GM18499 (cell line): ENCODE measurements at regions not wholly inside any gene's neighbourhood (a gene's known extent, or its start where the extent isn't known, plus 50 kb on each side); places are given as distances from the start of the nearest gene placed in this dataset.
A peak's percentile ranks its signal among the peaks of the same experiment; 100 is the strongest.

ENCODE experiments used
- ATAC-seq: cut with Tn5 transposase; IDR thresholded peaks from one replicate; pipeline ENCODE4 v1.9.1; 2021; ENCODE audit warnings: moderate number of reproducible peaks; ENCODE audit not compliant: insufficient read depth, unreplicated experiment

DNA sequence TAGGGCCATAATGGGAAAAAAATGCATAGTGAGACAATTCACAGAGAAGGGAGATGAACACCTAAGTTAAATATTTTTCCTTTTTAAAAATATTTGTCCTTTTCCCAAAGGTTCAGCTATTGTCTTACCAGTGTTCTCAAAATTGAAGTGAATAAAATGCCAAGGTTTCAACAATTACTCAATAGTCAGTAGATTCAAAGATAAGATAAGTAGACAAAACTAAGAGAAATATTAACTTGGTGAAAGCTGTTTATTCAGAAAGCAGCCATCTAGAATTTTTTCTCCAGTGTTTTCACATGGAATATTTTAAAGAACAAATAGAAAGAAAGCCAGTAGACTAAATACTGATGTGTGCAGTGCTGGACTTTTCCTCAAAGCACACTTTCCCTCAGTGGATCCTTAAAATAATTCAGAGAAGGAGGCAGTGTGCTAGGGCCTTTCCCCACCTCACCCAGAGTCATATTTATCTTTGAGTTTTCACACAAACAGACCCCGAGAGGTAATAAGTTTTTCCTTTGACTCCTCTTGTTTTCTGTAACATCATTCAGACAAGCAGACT is 144.5 kb upstream of the PLEKHG7 start:
- ATAC-seq = no peak

DNA sequence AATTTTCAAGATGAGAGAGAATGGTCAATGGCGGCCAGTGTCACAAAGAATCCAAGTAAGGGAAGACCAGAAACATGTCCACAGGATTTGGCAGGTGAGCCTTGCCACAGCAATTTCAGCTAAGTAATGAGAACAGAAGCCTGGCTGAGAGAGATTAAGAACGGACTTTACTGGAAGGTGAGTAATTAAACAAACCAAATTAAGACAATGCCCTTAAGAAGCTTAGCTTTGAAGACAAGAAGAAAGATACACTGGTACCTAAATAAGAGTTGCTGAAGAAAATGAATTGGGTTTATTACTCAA is 145.4 kb upstream of the PLEKHG7 start:
- ATAC-seq = no peak

DNA sequence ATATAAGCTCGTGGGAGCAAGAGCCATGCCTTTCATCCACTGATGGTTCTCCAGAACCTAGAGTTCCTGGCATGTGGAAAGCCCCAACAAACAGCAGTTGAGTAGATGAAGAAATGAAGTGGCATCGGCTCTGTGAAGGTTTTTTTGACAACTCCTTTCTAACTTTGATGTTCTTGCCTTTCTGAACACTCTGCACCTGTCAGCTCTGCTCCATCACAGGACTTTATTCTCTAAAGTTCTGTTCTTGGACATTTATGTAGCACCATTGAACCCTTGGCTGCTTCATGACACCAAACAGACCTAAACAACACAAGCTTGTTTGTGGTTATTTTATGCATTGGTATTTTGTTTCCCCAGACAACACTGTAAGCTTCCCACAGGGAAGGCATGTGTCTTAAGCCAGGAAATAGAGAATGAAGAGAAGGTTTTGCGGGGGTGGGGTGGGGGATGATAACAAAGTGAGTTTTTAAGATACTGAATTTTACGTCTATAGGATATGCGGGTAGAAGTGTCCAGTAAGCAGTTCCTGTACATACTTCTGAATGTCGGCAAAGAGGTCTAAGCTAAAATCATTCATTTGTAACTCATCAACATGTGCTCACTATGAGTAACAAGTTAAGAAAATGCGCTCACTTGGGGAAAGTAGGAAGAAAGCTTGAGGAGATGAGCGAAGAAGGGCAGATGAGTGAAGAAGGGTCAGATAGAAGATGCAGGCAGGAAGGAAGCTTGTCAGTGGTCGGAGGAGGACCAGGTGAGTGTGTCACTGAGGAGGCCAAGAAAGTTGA is 146.0 kb upstream of the PLEKHG7 start:
- ATAC-seq = no peak

DNA sequence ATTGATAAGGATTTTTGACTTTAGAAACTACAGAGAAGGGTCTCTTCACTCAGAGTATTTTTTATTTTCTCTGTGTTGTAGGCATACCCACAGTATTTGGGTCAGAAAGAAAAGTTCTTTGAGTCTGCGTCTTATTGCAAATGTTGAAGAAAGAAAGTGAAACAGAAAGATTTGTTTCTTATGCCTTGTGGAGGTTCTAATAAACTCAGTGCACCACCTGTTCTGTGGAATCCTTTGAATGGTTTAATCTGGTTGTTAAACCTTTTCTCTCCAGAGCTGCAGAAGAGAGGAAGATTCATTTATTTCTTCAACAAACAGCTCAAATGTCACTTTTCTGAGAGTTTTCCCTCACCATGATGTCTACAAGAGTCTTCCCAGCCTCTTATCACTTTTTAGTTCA is 146.6 kb upstream of the PLEKHG7 start:
- no peak for ATAC-seq

DNA sequence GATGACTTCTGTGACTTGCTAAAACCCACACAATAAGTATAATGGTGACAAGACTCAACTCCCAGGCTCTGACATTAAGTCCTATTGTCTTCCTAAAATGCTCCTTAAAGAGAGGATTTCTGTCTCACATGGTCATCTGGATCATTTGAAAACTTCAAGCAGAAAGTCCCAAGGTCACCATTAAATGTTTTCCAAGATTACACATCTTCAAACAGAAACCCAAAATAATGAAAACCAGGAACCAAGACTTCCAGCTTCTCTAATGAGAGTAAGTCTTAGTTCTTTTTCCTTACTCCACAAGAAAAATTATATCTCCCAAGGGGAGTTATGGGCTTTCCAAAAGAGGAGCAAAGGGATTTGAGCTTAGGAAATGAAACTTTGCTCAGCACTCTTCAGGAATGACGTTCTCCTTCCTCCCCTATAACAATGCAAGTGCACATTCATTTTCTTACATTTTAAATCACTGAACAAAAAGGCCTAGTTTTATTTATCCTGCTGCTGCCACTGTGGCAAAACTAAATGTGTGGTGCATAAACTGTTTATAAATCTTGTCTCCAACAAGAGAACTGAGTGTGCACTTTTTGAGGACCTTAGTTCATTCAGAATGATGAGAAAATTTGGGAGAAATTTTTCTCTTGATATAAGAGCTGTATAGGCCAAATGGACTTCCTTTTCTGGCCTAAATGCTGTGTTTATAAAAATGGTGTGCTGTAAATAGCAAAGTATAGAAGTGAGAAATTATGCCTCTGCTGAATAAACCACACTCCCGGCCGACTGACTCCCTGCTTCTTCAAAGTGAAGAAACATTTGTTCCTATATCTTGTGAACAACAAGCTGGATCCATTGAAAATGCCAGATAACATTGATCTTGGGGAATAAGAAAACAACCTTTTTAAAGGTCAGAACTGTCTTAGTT is 148.4 kb upstream of the PLEKHG7 start:
- ATAC-seq = no peak

DNA sequence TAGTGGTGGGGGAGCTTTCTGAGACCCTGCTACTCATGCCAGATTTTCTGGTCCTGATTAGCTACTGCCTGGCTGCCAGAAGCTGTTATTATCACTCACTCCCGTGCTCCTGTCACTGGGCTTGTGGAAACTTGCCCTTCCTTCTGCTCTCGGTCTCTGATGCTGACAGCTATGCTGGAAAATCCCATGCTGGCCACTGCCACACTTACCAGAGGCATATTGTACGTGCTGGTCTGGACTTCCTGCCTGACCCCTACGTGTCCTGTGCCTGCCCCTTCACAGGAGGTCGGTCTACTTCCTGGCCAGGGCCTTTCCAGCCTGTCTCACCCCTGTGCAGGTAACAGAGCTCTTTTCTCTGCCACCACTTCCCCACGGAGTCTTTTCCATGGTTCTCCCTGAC is 149.4 kb upstream of the PLEKHG7 start:
- ATAC-seq = no peak

DNA sequence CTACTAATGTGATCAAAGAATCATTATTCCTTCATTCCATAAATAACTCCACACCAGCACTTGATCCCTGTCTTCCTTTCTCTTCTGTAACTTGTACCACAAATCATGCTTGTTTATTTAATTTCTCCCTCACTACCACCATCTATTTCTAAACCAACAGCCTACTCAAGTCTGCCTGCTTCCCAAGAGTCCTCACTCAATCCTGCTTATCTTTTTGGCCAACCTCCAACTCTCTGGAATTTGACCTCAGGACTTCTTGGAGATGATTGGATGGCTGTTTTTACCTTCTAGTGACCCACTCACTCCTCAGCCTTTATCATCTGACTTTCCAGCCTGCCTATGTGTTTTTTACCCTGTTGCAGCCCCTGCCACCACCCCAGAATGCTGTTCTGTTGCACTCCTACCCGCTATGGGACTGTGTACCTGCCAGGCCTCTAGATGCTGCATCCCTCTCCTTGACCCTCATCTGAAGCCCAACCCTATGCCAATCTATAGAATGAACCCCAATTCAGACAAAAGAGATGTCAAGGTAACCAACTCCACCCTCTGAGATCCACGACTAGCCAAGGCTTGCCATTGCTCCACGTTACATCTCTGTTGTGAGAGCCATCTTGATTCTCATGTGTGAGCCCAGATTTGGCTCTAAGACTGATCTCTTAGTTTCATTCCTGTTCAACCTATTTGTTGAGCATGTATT is 150.2 kb upstream of the PLEKHG7 start:
- no peak for ATAC-seq

DNA sequence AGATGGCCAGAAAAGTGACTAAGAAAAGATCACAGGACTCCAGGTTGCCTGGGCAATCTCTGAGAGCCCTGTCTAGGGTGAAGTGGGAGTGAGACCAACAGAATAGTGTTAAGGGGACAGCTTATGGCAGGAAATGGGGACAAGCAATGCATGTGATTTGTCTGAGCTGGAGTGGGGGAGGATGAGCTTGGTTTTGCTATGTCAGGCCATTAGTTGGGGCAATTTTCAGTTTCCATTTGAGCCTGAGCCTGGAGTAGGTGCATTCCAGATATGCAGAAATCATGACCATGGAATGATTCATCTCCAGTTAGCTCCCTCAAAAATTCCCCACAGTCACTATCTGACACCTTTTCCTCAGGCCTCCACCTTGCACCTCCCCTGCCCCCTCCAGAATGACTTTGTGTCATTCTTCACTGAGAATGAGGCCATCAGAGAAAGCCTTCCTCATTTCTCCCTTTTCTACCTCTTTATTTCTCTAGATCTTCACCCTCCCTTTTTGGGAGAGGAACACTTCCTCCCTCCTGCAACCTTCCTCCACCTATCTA is 150.9 kb upstream of the PLEKHG7 start:
- ATAC-seq = peak; percentile 54

DNA sequence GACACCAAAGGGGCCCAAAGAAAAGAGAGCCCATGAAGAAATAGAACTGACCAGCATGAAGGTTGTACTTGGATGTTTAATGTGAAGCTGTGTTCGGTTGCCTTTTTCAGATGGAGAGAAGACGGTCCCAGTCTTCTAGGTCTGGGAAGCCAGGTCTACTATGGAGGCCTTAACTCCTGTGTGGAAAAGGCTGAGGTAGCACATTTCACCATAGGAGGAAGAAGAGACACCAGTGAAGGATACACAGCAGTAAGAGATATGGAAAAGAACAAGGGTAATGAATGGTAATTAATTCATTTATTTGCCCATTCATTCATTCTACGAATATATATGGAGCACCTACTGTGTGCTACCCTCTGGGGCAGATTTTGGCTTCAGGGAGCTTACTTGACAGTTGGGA is 151.6 kb upstream of the PLEKHG7 start:
- ATAC-seq = no peak

DNA sequence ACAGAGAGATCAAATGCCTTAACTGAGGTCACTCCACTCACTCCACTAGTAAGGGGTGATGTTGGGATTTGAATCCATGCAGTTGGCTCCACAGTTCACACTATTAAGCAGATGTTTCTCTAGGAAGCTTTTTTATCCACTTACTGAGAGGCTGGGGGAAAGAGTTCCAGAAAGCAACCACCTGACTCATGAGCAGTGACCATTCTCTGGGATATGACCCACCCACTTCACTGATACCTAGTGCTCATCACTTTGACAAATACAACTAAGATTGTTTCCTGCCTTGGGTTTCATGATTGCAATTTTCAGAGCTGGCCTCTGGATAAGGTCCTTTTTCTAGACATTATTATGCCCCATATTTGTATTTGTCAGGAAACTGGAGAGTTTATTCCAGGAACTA is 152.1 kb upstream of the PLEKHG7 start:
- ATAC-seq = no peak

DNA sequence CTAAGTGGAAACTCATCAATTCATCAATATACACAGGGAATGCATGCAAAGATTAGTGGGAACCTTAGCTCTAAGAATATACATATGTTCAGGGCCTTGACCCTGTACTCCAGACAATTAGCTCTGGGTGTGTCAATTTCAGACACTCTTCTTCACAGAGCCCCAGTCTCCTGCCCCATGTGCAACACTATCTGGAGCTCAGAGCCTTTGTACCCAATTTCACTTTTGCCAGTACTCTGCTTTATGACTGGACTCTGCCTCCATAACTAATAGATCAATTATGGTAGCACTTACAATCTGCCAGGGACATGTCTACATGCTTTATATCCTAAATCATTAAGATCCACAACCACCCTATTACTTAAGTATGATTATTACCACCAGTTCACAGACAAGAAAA is 152.5 kb upstream of the PLEKHG7 start:
- ATAC-seq = no peak

DNA sequence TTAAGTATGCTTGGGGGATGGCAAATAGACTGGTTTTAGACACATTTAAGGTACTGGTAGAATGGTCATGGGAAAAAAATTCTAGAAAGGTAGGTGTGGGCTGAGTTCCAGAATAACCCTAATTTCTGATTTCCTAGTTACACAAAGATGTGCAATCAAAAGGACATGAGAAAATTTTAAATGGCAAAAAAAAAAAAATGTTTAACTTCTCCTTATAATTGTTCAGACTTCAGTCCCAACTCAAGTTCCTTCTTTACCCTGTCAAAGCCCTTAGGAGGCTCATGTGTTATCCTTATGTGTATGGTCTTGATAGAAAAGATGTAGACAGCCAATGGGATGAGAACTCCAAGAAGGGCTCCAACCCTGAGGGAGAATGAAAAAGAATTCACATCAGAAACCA is 153.3 kb upstream of the PLEKHG7 start:
- no peak for ATAC-seq

DNA sequence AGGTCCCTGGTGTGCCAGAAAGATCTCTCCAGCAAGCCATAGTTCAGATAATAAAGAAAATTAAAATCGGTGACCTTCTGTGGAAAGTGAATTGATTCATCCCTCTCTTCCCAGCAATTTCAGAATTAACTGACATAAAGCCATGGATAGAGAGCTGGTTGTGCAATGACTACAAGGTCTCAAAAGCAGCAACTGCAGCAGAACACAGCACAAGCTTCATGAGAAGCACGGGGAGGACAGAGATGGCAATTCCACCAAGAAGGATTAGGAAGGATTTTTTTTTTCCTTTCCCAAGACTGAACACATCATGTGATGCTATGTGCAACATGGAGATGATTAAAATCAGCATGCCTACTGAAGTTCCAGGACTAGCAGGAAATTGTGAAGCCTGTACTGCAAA is 154.9 kb upstream of the PLEKHG7 start:
- ATAC-seq = no peak

DNA sequence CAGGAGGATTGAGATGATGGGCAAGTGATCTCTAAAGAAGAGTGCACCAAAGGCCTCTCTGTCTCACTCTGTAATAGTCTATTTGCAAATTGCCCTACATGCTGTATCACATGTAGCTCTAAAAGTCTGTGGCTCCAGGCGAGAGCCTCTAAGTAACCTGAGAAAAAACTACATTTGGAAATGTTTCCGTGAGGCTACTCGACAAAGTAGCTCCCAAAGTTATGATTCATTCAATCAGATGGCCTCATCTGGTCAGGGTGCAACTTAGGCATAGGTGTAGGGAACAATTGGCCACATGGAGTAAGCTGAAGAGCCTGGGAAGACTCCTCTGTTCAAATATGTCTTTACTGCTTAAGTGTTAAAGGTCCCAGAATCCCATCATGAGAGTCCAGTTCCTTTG is 155.4 kb upstream of the PLEKHG7 start:
- ATAC-seq = no peak

DNA sequence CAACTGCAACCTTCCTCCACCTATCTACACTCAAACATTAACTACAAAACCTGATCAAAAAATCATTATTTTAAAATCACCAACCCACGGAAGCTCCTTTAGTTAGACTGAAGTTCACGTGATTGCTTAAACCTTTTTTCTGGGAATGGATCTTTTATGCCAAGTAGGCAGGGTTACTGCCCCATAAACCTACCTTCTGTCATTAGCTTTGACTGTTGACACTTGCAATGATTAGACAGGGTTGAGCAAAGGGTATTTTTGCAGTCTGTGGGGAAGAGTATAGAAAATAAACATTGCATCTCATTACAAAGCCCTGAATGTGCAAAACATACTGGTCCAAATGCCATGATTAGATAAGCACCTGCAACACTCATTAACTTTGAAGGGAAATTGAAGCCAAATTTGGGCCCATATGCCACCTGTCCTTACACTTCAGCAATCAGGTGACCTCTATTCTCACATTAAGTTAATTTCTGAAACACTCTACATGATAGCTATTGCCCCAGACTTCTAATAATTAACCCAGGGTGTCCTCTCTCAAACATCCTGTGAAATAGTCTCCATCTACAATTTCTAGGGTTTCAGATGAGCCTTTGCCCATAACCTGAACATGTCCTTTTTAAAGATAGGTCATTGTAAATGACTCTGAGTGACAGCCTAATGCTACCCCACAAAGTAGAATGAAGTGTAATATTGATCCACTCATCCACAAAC is 156.0 kb upstream of the PLEKHG7 start:
- ATAC-seq = no peak

DNA sequence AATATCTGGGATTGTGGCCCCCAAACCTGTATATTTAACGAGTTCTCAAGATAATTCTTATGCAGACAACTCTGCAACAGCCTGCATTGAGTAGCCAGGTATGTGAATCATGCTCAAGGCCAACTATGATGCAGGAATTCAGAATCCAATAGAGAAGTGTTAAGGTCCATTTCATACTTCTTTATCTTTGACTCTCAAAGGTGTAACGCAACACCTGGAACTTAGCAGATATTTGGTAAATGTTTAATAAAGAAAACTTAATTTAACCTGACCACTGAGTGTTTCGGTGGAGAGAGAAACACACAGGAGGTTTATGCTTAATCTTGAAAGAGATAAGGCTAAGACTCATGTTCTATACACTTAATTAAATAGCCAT is 156.5 kb upstream of the PLEKHG7 start:
- no peak for ATAC-seq

DNA sequence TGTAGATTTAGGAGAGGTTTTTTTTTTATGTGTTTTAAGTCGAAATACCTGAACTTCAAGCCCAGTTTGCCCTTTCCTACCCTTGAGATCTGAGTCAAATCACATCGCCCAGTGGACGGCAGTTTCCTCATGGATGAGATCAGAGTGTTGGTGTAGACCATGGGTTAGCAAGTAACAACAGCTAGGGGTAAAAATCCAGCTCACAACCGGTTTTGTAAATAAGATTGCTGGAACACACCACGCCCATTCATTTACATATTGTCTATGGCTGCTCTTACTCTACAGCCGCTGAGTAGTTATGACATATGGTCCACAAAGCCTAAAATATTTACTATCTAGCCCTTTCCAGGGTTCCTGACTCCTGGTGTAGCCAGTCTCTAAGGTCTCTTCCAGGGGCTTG is 158.5 kb upstream of the PLEKHG7 start:
- no peak for ATAC-seq

DNA sequence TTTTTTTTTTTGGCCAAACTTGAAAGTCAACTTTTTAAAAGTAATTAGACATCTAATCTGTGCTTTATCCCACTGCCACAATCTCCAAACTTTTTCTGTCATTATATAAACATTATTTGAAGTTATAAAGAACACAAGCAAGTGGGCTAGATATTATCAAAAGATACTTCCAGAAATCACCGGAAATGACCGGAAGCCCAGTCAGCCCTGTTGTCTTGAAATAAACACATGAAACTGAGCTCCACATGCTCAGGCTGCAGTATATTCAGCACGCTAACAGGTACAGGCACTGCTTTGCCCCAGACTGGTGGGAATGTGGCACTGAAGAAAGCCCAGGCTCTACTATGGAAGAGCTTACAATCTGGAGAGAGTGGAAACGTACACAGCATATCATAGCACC is 158.9 kb upstream of the PLEKHG7 start:
- ATAC-seq = no peak

DNA sequence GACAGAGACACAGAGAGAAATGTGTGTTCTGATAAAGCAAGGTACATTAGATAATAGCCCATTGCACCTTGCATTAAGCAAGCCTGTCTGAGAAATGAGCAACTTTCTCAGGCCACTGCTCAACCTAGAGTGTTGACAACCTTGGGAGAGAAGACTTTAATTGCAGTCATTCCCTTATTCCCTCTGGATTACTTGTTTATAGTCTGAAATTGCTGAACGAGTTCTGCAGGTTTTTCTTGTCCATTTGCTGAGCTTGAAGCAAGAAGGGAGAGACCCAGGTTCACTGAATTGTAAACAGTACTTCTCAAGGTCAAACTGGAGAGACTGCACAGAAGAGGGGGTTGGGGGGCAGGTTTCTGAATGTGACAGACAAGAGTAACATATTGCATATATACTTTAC is 159.4 kb upstream of the PLEKHG7 start:
- ATAC-seq = no peak

DNA sequence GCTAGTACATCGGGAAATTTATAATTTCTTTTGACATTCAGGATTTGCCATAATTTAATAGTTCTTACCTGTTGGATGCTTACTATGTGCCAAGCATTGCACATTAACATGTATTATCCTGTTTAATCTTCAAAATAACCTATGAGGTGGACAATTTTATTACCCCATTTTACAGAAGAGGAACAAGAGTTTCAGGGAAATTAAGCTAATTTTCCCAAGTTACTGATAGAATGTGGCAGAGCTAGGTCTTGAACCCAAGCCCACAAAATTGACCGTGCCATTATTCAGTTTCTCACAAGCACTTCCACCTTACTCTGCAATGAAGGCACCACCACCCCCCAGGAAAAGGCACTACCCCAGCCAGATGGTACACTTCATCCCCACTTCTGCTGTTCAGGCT is 161.1 kb upstream of the PLEKHG7 start:
- ATAC-seq = no peak
